GM21825 (cell line): ENCODE measurements at regions not wholly inside any gene's neighbourhood (a gene's known extent, or its start where the extent isn't known, plus 50 kb on each side); places are given as distances from the start of the nearest gene placed in this dataset.
A peak's percentile ranks its signal among the peaks of the same experiment; 100 is the strongest.

ENCODE experiments used
- ATAC-seq: cut with Tn5 transposase; IDR thresholded peaks from one replicate; pipeline ENCODE4 v1.9.1; 2021; ENCODE audit warnings: mild to moderate bottlenecking, moderate library complexity; ENCODE audit not compliant: unreplicated experiment

DNA sequence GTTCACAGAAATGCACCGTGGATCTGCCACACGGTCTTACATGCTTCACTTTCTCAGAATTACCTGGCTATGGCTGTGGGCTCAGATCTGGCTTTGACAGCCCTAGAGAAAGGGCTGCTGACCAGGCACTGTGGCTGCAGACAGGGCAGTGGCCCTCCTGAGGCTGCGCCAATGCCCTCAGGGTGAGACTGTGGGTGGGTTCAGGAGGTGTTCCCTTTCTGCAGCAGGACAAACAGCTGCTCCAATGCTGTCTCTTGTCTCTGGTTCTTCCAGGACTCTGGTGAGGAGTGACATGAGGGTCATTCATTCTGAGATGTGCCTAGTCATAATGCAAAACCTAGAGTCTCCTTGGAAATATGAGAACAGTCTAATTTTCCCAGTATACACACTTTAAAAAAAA, 90.5 kb upstream of the SMIM21 start:
- ATAC-seq: no peak

DNA sequence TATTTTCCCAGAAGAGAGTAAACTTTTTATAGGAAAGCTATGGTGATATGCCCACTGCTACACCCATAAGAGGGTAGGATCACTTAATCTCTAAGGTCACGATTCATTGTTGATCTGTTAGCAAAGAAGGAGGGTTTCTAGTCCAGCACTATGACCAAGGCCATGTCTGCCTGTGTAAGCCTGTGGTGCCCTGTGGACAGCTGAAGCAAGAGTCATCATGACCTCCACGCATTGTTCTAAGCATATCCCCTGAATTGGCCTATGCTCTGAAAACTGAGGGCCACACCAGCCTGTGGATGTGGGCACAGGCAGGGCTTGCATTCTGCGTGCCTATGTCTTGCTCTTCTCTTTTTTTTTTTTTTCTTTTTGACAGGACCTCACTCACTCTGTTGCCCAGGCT, 89.8 kb upstream of the SMIM21 start:
- no peak for ATAC-seq

- no peak for ATAC-seq
Measured at GRCh38 chr18:75507636-75508035, 80.1 kb upstream of the SMIM21 start.

- ATAC-seq: no peak
Measured at GRCh38 chr18:75506913-75507312, 79.4 kb upstream of the SMIM21 start.

GRCh38 chr18:75504469-75504868, 77.0 kb upstream of the SMIM21 start:
- ATAC-seq: no peak

DNA sequence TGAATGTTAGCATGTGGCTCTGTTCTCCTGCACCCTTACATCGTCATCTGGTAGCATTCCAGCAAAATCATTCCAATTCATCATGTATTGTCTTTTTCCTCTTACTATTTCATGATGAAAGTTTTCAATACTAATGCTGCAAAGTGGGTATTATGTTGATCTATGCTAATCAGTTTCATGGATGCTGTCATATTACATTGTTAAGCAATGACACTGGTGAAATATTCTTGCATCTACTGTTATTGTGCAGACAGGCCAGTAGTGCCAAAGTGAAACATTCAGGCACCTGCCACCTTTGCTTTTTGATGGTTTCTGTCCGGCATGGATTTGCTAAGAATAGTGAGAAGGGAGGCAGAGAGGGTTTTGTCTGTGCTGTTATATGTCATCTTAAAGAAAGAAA, 76.1 kb upstream of the SMIM21 start:
- ATAC-seq: no peak

DNA sequence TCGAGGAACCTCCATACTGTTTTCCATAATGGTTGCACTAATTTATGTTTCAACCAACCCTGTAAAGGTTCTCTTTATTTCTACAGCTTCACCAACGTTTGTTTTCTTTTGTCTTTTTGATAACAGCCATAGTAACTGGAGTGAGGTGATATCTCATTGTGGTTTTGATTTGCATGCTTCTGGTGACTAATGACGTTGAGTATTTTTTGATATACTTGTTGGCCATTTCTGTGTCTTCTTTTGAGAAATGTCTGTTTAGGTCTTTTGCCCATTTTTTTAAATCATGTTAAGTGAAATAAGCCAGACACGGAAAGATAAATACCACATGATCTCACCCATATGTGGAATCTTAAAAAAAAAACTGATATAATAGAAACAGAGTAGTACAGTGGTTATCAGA, 74.8 kb upstream of the SMIM21 start:
- no peak for ATAC-seq

DNA sequence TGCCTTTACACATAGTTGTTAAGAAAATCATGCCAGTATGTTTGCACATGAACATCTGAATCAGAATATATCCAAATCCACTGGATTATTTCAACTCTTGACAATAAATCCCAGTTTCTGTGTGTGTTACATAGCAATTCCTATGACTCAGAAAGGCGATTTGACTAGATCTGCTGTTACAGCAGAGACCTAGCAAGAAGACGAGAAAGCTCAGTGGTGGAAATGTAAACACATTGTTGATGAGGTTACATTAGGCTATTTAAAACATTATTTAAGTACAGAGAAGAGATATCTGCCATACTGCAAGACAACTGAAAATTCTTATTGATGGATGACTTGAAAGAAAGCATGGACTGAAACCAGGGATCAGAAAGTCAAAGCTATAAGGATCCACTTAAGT, 73.0 kb upstream of the SMIM21 start:
- ATAC-seq: no peak

GRCh38 chr18:75497576-75498235, 70.2 kb upstream of the SMIM21 start:
- ATAC-seq: no peak

GRCh38 chr18:75496151-75496550, 68.6 kb upstream of the SMIM21 start:
- ATAC-seq: no peak

DNA sequence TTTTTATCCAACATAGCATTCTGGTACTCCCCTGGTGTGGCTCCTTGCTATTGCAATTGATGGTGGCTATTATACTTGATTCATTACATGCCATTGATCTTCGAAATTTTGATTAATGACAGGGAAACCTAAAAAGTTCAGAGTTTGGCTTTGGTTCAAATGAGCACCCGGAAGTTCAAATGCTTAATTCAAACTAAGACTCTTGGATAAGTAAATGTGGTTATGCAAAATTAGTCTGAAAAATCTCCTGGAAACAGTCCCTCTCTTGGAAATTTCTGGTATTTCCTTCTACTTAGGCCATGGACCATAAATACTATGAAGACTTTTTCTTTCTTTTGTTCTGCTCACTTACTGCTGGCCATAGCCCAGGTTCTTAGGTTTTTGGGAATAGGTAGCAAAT, 65.3 kb upstream of the SMIM21 start:
- ATAC-seq: no peak

- no peak for ATAC-seq
Measured at GRCh38 chr18:75491361-75491760, 63.9 kb upstream of the SMIM21 start.

- ATAC-seq: no peak
Measured at GRCh38 chr18:75489493-75490190, 62.1 kb upstream of the SMIM21 start.

GRCh38 chr18:75483662-75484061, 56.2 kb upstream of the SMIM21 start:
- ATAC-seq: no peak

GRCh38 chr18:75482880-75483279, 55.4 kb upstream of the SMIM21 start:
- no peak for ATAC-seq

DNA sequence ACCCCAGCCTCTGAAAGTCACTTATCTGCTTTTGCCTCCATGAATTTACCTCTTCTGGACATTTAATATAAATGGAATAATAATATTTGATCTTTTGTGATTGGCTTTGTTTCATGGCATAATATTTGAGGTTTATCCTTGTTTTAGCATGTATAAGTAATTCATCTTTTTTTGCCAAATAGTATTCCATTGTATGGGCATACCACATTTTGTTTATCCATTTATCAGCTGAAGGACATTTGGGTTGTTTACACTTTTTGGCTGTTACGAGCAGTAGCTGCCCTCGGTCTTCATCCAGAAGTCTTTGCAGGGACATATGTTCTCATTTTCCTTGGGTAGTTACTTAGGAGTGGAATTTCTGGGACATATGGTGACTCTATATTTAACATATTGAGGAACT, 53.0 kb upstream of the SMIM21 start:
- no peak for ATAC-seq

DNA sequence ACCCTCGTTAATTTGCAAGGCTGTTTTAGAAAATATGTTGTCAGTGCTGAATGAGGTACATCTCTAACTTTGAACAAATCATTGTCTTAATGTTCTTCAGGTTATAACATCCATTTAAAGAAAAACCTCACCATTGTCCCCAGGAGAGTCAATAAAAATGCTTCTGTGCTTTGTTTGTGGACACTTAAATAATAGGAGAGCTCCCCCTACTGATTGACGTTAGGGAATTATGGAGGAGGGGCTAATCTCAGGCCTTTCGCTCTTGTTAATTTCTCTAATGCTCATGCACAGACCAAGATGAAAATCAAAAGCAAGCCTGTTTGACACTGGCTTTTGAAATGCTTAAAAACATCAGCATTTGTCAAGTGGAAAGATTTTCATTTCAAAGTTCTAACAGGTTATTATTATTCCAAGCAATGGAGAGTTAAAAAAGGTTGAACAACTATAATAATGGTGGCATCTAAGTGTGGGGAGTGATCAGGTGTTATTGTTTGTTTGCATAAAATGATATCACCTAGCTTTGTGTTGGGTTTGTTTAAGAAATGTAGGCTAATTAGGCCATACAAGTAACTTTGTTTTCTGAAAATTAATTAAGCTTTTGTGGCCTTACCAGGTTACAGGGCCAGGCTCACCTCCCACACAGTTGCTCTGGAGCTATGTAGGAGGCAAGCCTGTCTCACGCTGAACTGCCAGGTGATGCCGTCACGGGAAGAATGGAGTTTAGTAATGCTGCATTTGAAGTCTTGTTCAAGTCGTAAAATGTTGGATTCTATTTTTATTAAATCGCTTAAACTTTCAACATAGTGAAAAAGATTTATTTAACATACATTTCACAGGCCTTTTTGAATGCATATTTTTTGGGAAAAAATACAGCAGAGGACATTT, 51.7 kb upstream of the SMIM21 start:
- peak; percentile 60 for ATAC-seq

- no peak for ATAC-seq
Measured at GRCh38 chr18:75477900-75478299, 50.4 kb upstream of the SMIM21 start.
